ENCODE measurements at regions not wholly inside any gene's neighbourhood (a gene's known extent, or its start where the extent isn't known, plus 50 kb on each side); places are given as distances from the start of the nearest gene placed in this dataset.

- TF ChIP-seq CTCF (IDR thresholded peaks at IDR 0.05; ENCODE audit: low read length), result no peak
- TF ChIP-seq EZH2 (IDR thresholded peaks at IDR 0.05; ENCODE audit: borderline replicate concordance, low read length), result no peak
Observed at GRCh38 chr4:79563219-79563618, 155.2 kb upstream of the GK2 start.
